Subcutaneous abdominal adipose tissue (tissue), 5 donors: ENCODE measurements at regions not wholly inside any gene's neighbourhood (a gene's known extent, or its start where the extent isn't known, plus 50 kb on each side); places are given as distances from the start of the nearest gene placed in this dataset.
A peak's percentile ranks its signal among the peaks of the same experiment; 100 is the strongest.
"Not testable (repeated sequence)": the region's sequence is repeated elsewhere in the genome, so short reads cannot be mapped to it uniquely, and the experiment has no call there.

Experiments used
- H3K27ac ChIP-seq: one replicate; pipeline ENCODE4 v1.7.0; 2013; ENCODE audit warnings: low read depth, mild to moderate bottlenecking, inconsistent platforms, low read length, moderate library complexity
- H3K27me3 ChIP-seq, 5 donors: one replicate each; pipeline ENCODE4 v1.7.0; 2013; ENCODE audit warnings: low read length in 5 of 5, inconsistent platforms in 1 of 5; ENCODE audit not compliant: control insufficient read depth in 5 of 5, insufficient read depth in 4 of 5
- H3K36me3 ChIP-seq, 5 donors: one replicate each; pipeline ENCODE4 v1.7.0; 2013; ENCODE audit warnings: low read length in 5 of 5; ENCODE audit not compliant: control insufficient read depth in 5 of 5, insufficient read depth in 5 of 5
- H3K4me1 ChIP-seq, 5 donors: one replicate each; pipeline ENCODE4 v1.7.0; 2013; ENCODE audit warnings: low read length in 5 of 5, mild to moderate bottlenecking in 3 of 5, moderate library complexity in 1 of 5; ENCODE audit not compliant: control insufficient read depth in 5 of 5, insufficient read depth in 5 of 5
- H3K4me3 ChIP-seq, 5 donors: one replicate each; pipeline ENCODE4 v1.7.0; 2013; ENCODE audit warnings: low read length in 5 of 5, low read depth in 1 of 5
- H3K9ac ChIP-seq, 5 donors: one replicate each; pipeline ENCODE4 v1.7.0; 2013; ENCODE audit warnings: low read length in 5 of 5, mild to moderate bottlenecking in 4 of 5, moderate library complexity in 3 of 5
- H3K9me3 ChIP-seq, 5 donors: one replicate each; pipeline ENCODE4 v1.7.0; 2013; ENCODE audit warnings: low read length in 5 of 5; ENCODE audit not compliant: control insufficient read depth in 5 of 5
- donor health status: healthy.
- donor health status: healthy.
- donor health status: healthy.
- donor health status: healthy.
- donor health status: healthy.

- no peak overlapping the region for H3K27ac ChIP-seq
- H3K36me3 ChIP-seq, result no peaks in the 10 kb centered on the region
- no peaks in the 10 kb centered on the region for H3K9me3 ChIP-seq
- peak overlapping the region in 1 of 5 donors; percentile 25 for H3K4me3 ChIP-seq
- peaks cover 0 to 21% (median 7%) of the 10 kb centered on the region in 5 donors for H3K4me1 ChIP-seq
- no peak overlapping the region for H3K9ac ChIP-seq
- H3K27me3 ChIP-seq, result no peaks in the 10 kb centered on the region
These were observed 52.0 kb downstream of the ZC3H11B start for GRCh38 chr1:219560856-219561255.

GRCh38 chr1:219559899-219560298 lies 53.0 kb downstream of the ZC3H11B start:
- H3K4me3 ChIP-seq, result no peak overlapping the region
- H3K27me3 ChIP-seq, result no peaks in the 10 kb centered on the region
- H3K9ac ChIP-seq, result no peak overlapping the region
- H3K4me1 ChIP-seq, result peaks cover 0 to 31% (median 17%) of the 10 kb centered on the region in 5 donors
- no peak overlapping the region for H3K27ac ChIP-seq
- no peaks in the 10 kb centered on the region for H3K36me3 ChIP-seq
- no peaks in the 10 kb centered on the region for H3K9me3 ChIP-seq

- Histone ChIP-seq H3K27ac (peak overlapping the region; percentile 5), H3K9ac (no peak overlapping the region)
These were observed 57.1 kb downstream of the ZC3H11B start for GRCh38 chr1:219555806-219556205.

GRCh38 chr1:219555031-219555692 lies 57.7 kb downstream of the ZC3H11B start:
- Histone ChIP-seq H3K4me3 (no peak overlapping the region), H3K27me3 (no peaks in the 10 kb centered on the region), H3K9ac (no peak overlapping the region), H3K4me1 (peaks cover 0 to 49% (median 14%) of the 10 kb centered on the region in 5 donors), H3K9me3 (no peaks in the 10 kb centered on the region), H3K27ac (peak overlapping the region; percentile 5), H3K36me3 (no peaks in the 10 kb centered on the region)

More at GRCh38 chr1:219555806-219556205, 57.1 kb downstream of the ZC3H11B start:
- H3K9me3 ChIP-seq, result no peaks in the 10 kb centered on the region
- no peaks in the 10 kb centered on the region for H3K36me3 ChIP-seq
- H3K27me3 ChIP-seq, result no peaks in the 10 kb centered on the region
- H3K4me1 ChIP-seq, result peaks cover 0 to 48% (median 17%) of the 10 kb centered on the region in 5 donors
- no peak overlapping the region for H3K4me3 ChIP-seq

GRCh38 chr1:219553934-219554502 lies 58.9 kb downstream of the ZC3H11B start:
- H3K36me3 ChIP-seq, result no peaks in the 10 kb centered on the region
- H3K9me3 ChIP-seq, result no peaks in the 10 kb centered on the region
- H3K4me1 ChIP-seq, result peaks cover 0 to 61% (median 14%) of the 10 kb centered on the region in 5 donors
- H3K4me3 ChIP-seq, result no peak overlapping the region
- peak overlapping the region; percentile 47 for H3K27ac ChIP-seq
- no peaks in the 10 kb centered on the region for H3K27me3 ChIP-seq
- H3K9ac ChIP-seq, result no peak overlapping the region

- Histone ChIP-seq H3K27me3 (no peaks in the 10 kb centered on the region), H3K36me3 (no peaks in the 10 kb centered on the region), H3K27ac (no peak overlapping the region), H3K4me3 (no peak overlapping the region), H3K9me3 (no peaks in the 10 kb centered on the region), H3K4me1 (peaks cover 0 to 60% (median 7%) of the 10 kb centered on the region in 5 donors), H3K9ac (no peak overlapping the region)
These were observed 62.7 kb downstream of the ZC3H11B start for GRCh38 chr1:219550201-219550600.

GRCh38 chr1:219549215-219549614 lies 63.7 kb downstream of the ZC3H11B start:
- no peaks in the 10 kb centered on the region for H3K9me3 ChIP-seq
- no peaks in the 10 kb centered on the region for H3K27me3 ChIP-seq
- H3K4me1 ChIP-seq, result peaks cover 0 to 51% (median 3%) of the 10 kb centered on the region in 5 donors
- no peaks in the 10 kb centered on the region for H3K36me3 ChIP-seq
- no peak overlapping the region for H3K27ac ChIP-seq
- no peak overlapping the region for H3K4me3 ChIP-seq
- no peak overlapping the region for H3K9ac ChIP-seq

- H3K4me1 ChIP-seq, result peaks cover 0 to 49% (median 6%) of the 10 kb centered on the region in 5 donors
- no peaks in the 10 kb centered on the region for H3K27me3 ChIP-seq
- no peak overlapping the region for H3K9ac ChIP-seq
- H3K9me3 ChIP-seq, result no peaks in the 10 kb centered on the region
- H3K36me3 ChIP-seq, result no peaks in the 10 kb centered on the region
- H3K4me3 ChIP-seq, result no peak overlapping the region
- no peak overlapping the region for H3K27ac ChIP-seq
These were observed 64.5 kb downstream of the ZC3H11B start for GRCh38 chr1:219548386-219548785.

GRCh38 chr1:219545756-219546155 lies 67.1 kb downstream of the ZC3H11B start:
- H3K9ac ChIP-seq, H3K27me3 ChIP-seq, H3K27ac ChIP-seq, H3K9me3 ChIP-seq, H3K4me3 ChIP-seq, H3K36me3 ChIP-seq: not testable (repeated sequence)
- H3K4me1 ChIP-seq, result peaks cover 0 to 29% (median 4%) of the 10 kb centered on the region in 5 donors

- H3K9ac ChIP-seq, result no peak overlapping the region
- no peak overlapping the region for H3K27ac ChIP-seq
- no peaks in the 10 kb centered on the region for H3K27me3 ChIP-seq
- H3K36me3 ChIP-seq, result no peaks in the 10 kb centered on the region
- H3K4me1 ChIP-seq, result peaks cover 0 to 20% (median 4%) of the 10 kb centered on the region in 5 donors
- no peaks in the 10 kb centered on the region for H3K9me3 ChIP-seq
- no peak overlapping the region for H3K4me3 ChIP-seq
These were observed 68.6 kb downstream of the ZC3H11B start for GRCh38 chr1:219544163-219544846.
